MCF 10A (cell line): ENCODE measurements at regions not wholly inside any gene's neighbourhood (a gene's known extent, or its start where the extent isn't known, plus 50 kb on each side); places are given as distances from the start of the nearest gene placed in this dataset.
"Not testable (repeated sequence)": the region's sequence is repeated elsewhere in the genome, so short reads cannot be mapped to it uniquely, and the experiment has no call there.

Experiments
- BruUV-seq: library from RNA; stranded (reverse); fragments of 400-500 nt; replicated peaks from 2 replicates; lab custom pipeline; 2021; lab: Mats Ljungman, UMichigan
- CTCF ChIA-PET: fragments of 300-600 bp; sonication (Branson Sonifier 250); formaldehyde crosslinking; extraction: SDS; loops from one replicate; lab custom pipeline; 2021; ENCODE audit warnings: antibody characterized with exemption, inconsistent platforms; lab: Yijun Ruan, JAX
- POLR2A ChIA-PET: fragments of 300-600, 350-650 bp; sonication (Branson Sonifier 250); formaldehyde crosslinking; extraction: SDS; loops from one replicate; lab custom pipeline; 2020; ENCODE audit warnings: antibody characterized with exemption, inconsistent platforms; lab: Yijun Ruan, JAX
- DNase-seq: peaks from one replicate; pipeline ENCODE4 v3.0.0-alpha.2; 2018; ENCODE audit not compliant: unreplicated experiment
- H3K27ac Mint-ChIP-seq: one replicate; pipeline ENCODE4 v1.8.0; 2022; ENCODE audit warnings: mild to moderate bottlenecking, low read depth, mixed read lengths; ENCODE audit not compliant: unreplicated experiment
- H3K27me3 Mint-ChIP-seq: one replicate; pipeline ENCODE4 v1.8.0; 2022; ENCODE audit warnings: mixed read lengths; ENCODE audit not compliant: insufficient read depth, unreplicated experiment
- H3K36me3 Mint-ChIP-seq: one replicate; pipeline ENCODE4 v1.8.0; 2022; ENCODE audit warnings: mild to moderate bottlenecking, moderate library complexity, mixed read lengths; ENCODE audit not compliant: insufficient read depth, unreplicated experiment
- H3K4me1 Mint-ChIP-seq: one replicate; pipeline ENCODE4 v1.8.0; 2022; ENCODE audit warnings: mixed read lengths; ENCODE audit not compliant: insufficient read depth, unreplicated experiment
- H3K4me3 Mint-ChIP-seq: one replicate; pipeline ENCODE4 v1.8.0; 2022; ENCODE audit warnings: mild to moderate bottlenecking, moderate library complexity, mixed read lengths; ENCODE audit not compliant: unreplicated experiment
- H3K9me3 Mint-ChIP-seq: one replicate; pipeline ENCODE4 v1.8.0; 2022; ENCODE audit warnings: mixed read lengths; ENCODE audit not compliant: unreplicated experiment
- intact Hi-C: fragments of 100-400 bp; cut with micrococcal nuclease; formaldehyde crosslinking; loops from 2 replicates; pipeline ENCODE4 v1.14.1; 2022
- TF ChIP-seq, protein P1 (sequence below): fragments of 200-600 bp; IDR thresholded peaks from one replicate; pipeline ENCODE4 v1.8.0; 2022; ENCODE audit warnings: antibody characterized with exemption, mild to moderate bottlenecking; ENCODE audit not compliant: unreplicated experiment

GRCh38 chr2:242041816-242042215, 172.3 kb downstream of the RTP5 start:
- ChIA-PET POLR2A (interaction anchor here (0.6 kb wide), 1 partner anchor 79 kb away, joined by 4 read pairs; no protein-coding TSS in a partner anchor), CTCF (no interaction called here)
- Mint-ChIP-seq H3K27ac (no peak overlapping the region), H3K27me3 (peaks cover 34% of the 10 kb centered on the region), H3K4me1 (no peaks in the 10 kb centered on the region), H3K4me3 (no peak overlapping the region), H3K36me3 (no peaks in the 10 kb centered on the region), H3K9me3 (no peaks in the 10 kb centered on the region)
- intact Hi-C loops, result no loop called here
- no peak for DNase-seq
- TF ChIP-seq, protein P1, sequence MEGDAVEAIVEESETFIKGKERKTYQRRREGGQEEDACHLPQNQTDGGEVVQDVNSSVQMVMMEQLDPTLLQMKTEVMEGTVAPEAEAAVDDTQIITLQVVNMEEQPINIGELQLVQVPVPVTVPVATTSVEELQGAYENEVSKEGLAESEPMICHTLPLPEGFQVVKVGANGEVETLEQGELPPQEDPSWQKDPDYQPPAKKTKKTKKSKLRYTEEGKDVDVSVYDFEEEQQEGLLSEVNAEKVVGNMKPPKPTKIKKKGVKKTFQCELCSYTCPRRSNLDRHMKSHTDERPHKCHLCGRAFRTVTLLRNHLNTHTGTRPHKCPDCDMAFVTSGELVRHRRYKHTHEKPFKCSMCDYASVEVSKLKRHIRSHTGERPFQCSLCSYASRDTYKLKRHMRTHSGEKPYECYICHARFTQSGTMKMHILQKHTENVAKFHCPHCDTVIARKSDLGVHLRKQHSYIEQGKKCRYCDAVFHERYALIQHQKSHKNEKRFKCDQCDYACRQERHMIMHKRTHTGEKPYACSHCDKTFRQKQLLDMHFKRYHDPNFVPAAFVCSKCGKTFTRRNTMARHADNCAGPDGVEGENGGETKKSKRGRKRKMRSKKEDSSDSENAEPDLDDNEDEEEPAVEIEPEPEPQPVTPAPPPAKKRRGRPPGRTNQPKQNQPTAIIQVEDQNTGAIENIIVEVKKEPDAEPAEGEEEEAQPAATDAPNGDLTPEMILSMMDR, result no peak
- no TSS peak for BruUV-seq

GRCh38 chr2:242043538-242044312, 174.2 kb downstream of the RTP5 start:
- Mint-ChIP-seq H3K9me3 (no peaks in the 10 kb centered on the region), H3K27ac (no peak overlapping the region), H3K4me1 (no peaks in the 10 kb centered on the region), H3K4me3 (no peak overlapping the region), H3K36me3 (no peaks in the 10 kb centered on the region), H3K27me3 (peaks cover 27% of the 10 kb centered on the region)
- TF ChIP-seq, protein P1, result no peak
- DNase-seq, result no peak
- no TSS peak for BruUV-seq
- CTCF ChIA-PET, result no interaction called here
- intact Hi-C loops, result no loop called here
- POLR2A ChIA-PET, result no interaction called here

GRCh38 chr2:242044313-242044590, 174.7 kb downstream of the RTP5 start:
- DNase-seq, result no peak
- intact Hi-C loops, result no loop called here
- H3K27me3 Mint-ChIP-seq, result peaks cover 26% of the 10 kb centered on the region
- no peak overlapping the region for H3K27ac Mint-ChIP-seq
- ChIA-PET POLR2A (no interaction called here), CTCF (no interaction called here)
- no peaks in the 10 kb centered on the region for H3K4me1 Mint-ChIP-seq
- TF ChIP-seq, protein P1, result no peak
- no peaks in the 10 kb centered on the region for H3K36me3 Mint-ChIP-seq
- BruUV-seq, result no TSS peak
- H3K9me3 Mint-ChIP-seq, result no peaks in the 10 kb centered on the region
- H3K4me3 Mint-ChIP-seq, result no peak overlapping the region

- H3K27ac Mint-ChIP-seq, intact Hi-C loops, H3K36me3 Mint-ChIP-seq, DNase-seq, BruUV-seq, H3K9me3 Mint-ChIP-seq, POLR2A ChIA-PET, CTCF ChIA-PET, H3K4me1 Mint-ChIP-seq, H3K4me3 Mint-ChIP-seq: not testable (repeated sequence)
- peaks cover 28% of the 10 kb centered on the region for H3K27me3 Mint-ChIP-seq
Measured at GRCh38 chr2:242045596-242046144, 176.1 kb downstream of the RTP5 start.
